Caco-2 (cell line): ENCODE measurements at regions not wholly inside any gene's neighbourhood (a gene's known extent, or its start where the extent isn't known, plus 50 kb on each side); places are given as distances from the start of the nearest gene placed in this dataset.

Experiments
- BruUV-seq: library from RNA; stranded (reverse); fragments of 400-500 nt; replicated peaks from 2 replicates; lab custom pipeline; 2021; lab: Mats Ljungman, UMichigan
- CTCF ChIA-PET: fragments of 300-600 bp; sonication (Branson Sonifier 250); formaldehyde crosslinking; loops from one replicate; lab custom pipeline; 2022; ENCODE audit warnings: antibody characterized with exemption; lab: Charles Lee
- POLR2A ChIA-PET: fragments of 300-600 bp; sonication (Branson Sonifier 250); formaldehyde crosslinking; loops from one replicate; lab custom pipeline; 2022; ENCODE audit warnings: antibody characterized with exemption; lab: Charles Lee
- DNase-seq, 2 experiments: peaks; one replicate each; pipeline versions ENCODE4 v3.0.0 to v3.0.0-alpha.2; 2020 to 2022
- H3K27me3 ChIP-seq: replicated peaks from 2 replicates; pipeline ENCODE4 v1.6.0; 2011; ENCODE audit warnings: low read length; ENCODE audit not compliant: control insufficient read depth, insufficient read depth
- H3K36me3 ChIP-seq: 2 replicates; pipeline ENCODE4 v1.5.1; 2011; ENCODE audit warnings: low read length; ENCODE audit not compliant: control insufficient read depth, insufficient read depth
- H3K4me1 ChIP-seq: fragments of 250-450 bp; sonication (Bioruptor Pico); 2 replicates; pipeline ENCODE4 v1.5.1; 2020; ENCODE audit warnings: mild to moderate bottlenecking
- H3K4me3 ChIP-seq: 2 replicates; pipeline ENCODE4 v1.5.1; 2011; ENCODE audit warnings: low read depth, mild to moderate bottlenecking, control low read depth, low read length
- H3K9me3 ChIP-seq: fragments of 250-450 bp; sonication (Bioruptor Pico); 2 replicates; pipeline ENCODE4 v1.5.1; 2020; ENCODE audit warnings: mild to moderate bottlenecking, moderate library complexity
- H3K27ac Mint-ChIP-seq: one replicate; pipeline ENCODE4 v1.8.0; 2022; ENCODE audit warnings: mixed read lengths; ENCODE audit not compliant: unreplicated experiment
- H3K27me3 Mint-ChIP-seq: one replicate; pipeline ENCODE4 v1.8.0; 2022; ENCODE audit warnings: mixed read lengths; ENCODE audit not compliant: insufficient read depth, unreplicated experiment
- H3K36me3 Mint-ChIP-seq: one replicate; pipeline ENCODE4 v1.8.0; 2022; ENCODE audit warnings: mild to moderate bottlenecking, mixed read lengths; ENCODE audit not compliant: insufficient read depth, unreplicated experiment
- H3K4me1 Mint-ChIP-seq: one replicate; pipeline ENCODE4 v1.8.0; 2022; ENCODE audit warnings: low read depth, mixed read lengths; ENCODE audit not compliant: unreplicated experiment
- H3K4me3 Mint-ChIP-seq: one replicate; pipeline ENCODE4 v1.8.0; 2022; ENCODE audit warnings: mild to moderate bottlenecking, moderate library complexity, mixed read lengths; ENCODE audit not compliant: unreplicated experiment
- H3K9me3 Mint-ChIP-seq: one replicate; pipeline ENCODE4 v1.8.0; 2022; ENCODE audit warnings: mixed read lengths; ENCODE audit not compliant: unreplicated experiment
- CTCF ChIP-seq, 2 experiments: fragments of 200-600 bp in 1 of 2; IDR thresholded peaks; 1 replicate in 1 of 2; 2 replicates in 1 of 2; pipeline versions ENCODE4 v1.5.1 to v1.8.0; 2011 to 2022; ENCODE audit warnings: antibody characterized with exemption in 1 of 2, control low read depth in 1 of 2, inconsistent platforms in 1 of 2, low read depth in 1 of 2, low read length in 1 of 2, mild to moderate bottlenecking in 1 of 2, moderate library complexity in 1 of 2; ENCODE audit not compliant: insufficient read depth in 1 of 2, severe bottlenecking in 1 of 2, unreplicated experiment in 1 of 2
- intact Hi-C: fragments of 100-400 bp; cut with micrococcal nuclease; formaldehyde crosslinking; loops from one replicate; pipeline ENCODE4 v1.10.0; 2022; ENCODE audit not compliant: unreplicated experiment

- H3K9me3 Mint-ChIP-seq = no peaks in the 10 kb centered on the region
- no peak overlapping the region for H3K27ac Mint-ChIP-seq
- intact Hi-C loops = no loop called here
- no peaks in the 10 kb centered on the region for H3K4me1 Mint-ChIP-seq
- ChIA-PET CTCF (no interaction called here), POLR2A (no interaction called here)
- DNase-seq = no peak
- BruUV-seq = no TSS peak
- H3K27me3 Mint-ChIP-seq = no peaks in the 10 kb centered on the region
- no peak for TF ChIP-seq CTCF (IDR thresholded peaks at IDR 0.05; ENCODE audit: insufficient read depth in 1 of 2, low read depth in 1 of 2, low read length in 1 of 2, severe bottlenecking in 1 of 2, unreplicated experiment in 1 of 2)
- no peak overlapping the region for H3K4me3 Mint-ChIP-seq
- H3K36me3 ChIP-seq = no peaks in the 10 kb centered on the region
- H3K9me3 ChIP-seq = no peaks in the 10 kb centered on the region
- no peaks in the 10 kb centered on the region for H3K27me3 ChIP-seq
- H3K4me3 ChIP-seq = no peak overlapping the region
- no peaks in the 10 kb centered on the region for H3K36me3 Mint-ChIP-seq
- H3K4me1 ChIP-seq = no peaks in the 10 kb centered on the region
Observed at GRCh38 chr6:74277777-74278186, 581.8 kb downstream of the CD109 start.

GRCh38 chr6:74273541-74273940, 577.5 kb downstream of the CD109 start:
- Mint-ChIP-seq H3K4me1 (peaks cover 6% of the 10 kb centered on the region), H3K9me3 (no peaks in the 10 kb centered on the region), H3K27ac (no peak overlapping the region), H3K36me3 (no peaks in the 10 kb centered on the region), H3K4me3 (no peak overlapping the region), H3K27me3 (no peaks in the 10 kb centered on the region)
- H3K9me3 ChIP-seq = no peaks in the 10 kb centered on the region
- intact Hi-C loops = no loop called here
- no peak for DNase-seq
- ChIA-PET CTCF (no interaction called here), POLR2A (no interaction called here)
- H3K4me3 ChIP-seq = no peak overlapping the region
- no peaks in the 10 kb centered on the region for H3K36me3 ChIP-seq
- no peak for TF ChIP-seq CTCF (IDR thresholded peaks at IDR 0.05; ENCODE audit: insufficient read depth in 1 of 2, low read depth in 1 of 2, low read length in 1 of 2, severe bottlenecking in 1 of 2, unreplicated experiment in 1 of 2)
- no peaks in the 10 kb centered on the region for H3K27me3 ChIP-seq
- BruUV-seq = no TSS peak
- peaks cover 9% of the 10 kb centered on the region; the same call in 1 of the 2 replicates for H3K4me1 ChIP-seq

GRCh38 chr6:74269600-74269858, 573.5 kb downstream of the CD109 start:
- DNase-seq = no peak
- intact Hi-C loops = no loop called here

More at GRCh38 chr6:74269600-74269858, 573.5 kb downstream of the CD109 start:
- BruUV-seq = no TSS peak
- TF ChIP-seq CTCF (IDR thresholded peaks at IDR 0.05; ENCODE audit: insufficient read depth in 1 of 2, low read depth in 1 of 2, low read length in 1 of 2, severe bottlenecking in 1 of 2, unreplicated experiment in 1 of 2) = no peak
- Histone ChIP-seq H3K9me3 (no peaks in the 10 kb centered on the region), H3K4me1 (peaks cover 12% of the 10 kb centered on the region; the same call in 1 of the 2 replicates), H3K36me3 (no peaks in the 10 kb centered on the region), H3K4me3 (no peak overlapping the region), H3K27me3 (no peaks in the 10 kb centered on the region)
- no peaks in the 10 kb centered on the region for H3K36me3 Mint-ChIP-seq
- H3K4me1 Mint-ChIP-seq = peaks cover 6% of the 10 kb centered on the region
- peak overlapping the region; percentile 12 for H3K27ac Mint-ChIP-seq
- ChIA-PET CTCF (no interaction called here), POLR2A (no interaction called here)
- H3K4me3 Mint-ChIP-seq = no peak overlapping the region
- H3K27me3 Mint-ChIP-seq = no peaks in the 10 kb centered on the region
- H3K9me3 Mint-ChIP-seq = no peaks in the 10 kb centered on the region
